Endothelial cell of umbilical vein (primary cell): ENCODE measurements at regions not wholly inside any gene's neighbourhood (a gene's known extent, or its start where the extent isn't known, plus 50 kb on each side); places are given as distances from the start of the nearest gene placed in this dataset.

Source experiments
- BruUV-seq: library from RNA; stranded (reverse); fragments of 400-500 nt; replicated peaks from 2 replicates; lab custom pipeline; 2021; lab: Mats Ljungman, UMichigan
- CTCF ChIA-PET: fragments of 300-600, 350-600 bp; sonication (Branson Sonifier 250); formaldehyde crosslinking; loops from one replicate; lab custom pipeline; 2021; ENCODE audit warnings: antibody characterized with exemption, inconsistent platforms; lab: Charles Lee
- POLR2A ChIA-PET: fragments of 300-600, 350-600 bp; sonication (Branson Sonifier 250); formaldehyde crosslinking; loops from one replicate; lab custom pipeline; 2021; ENCODE audit warnings: antibody characterized with exemption, inconsistent platforms; lab: Charles Lee
- DNase-seq: peaks from one replicate; pipeline ENCODE4 v3.0.0-alpha.2; 2011; ENCODE audit warnings: low read depth, low spot score
- FAIRE-seq: peaks from 2 replicates; lab custom pipeline; 2011; peaks lifted over from hg19 to GRCh38; lab: Jason Lieb, UNC
- H2AFZ ChIP-seq: 2 replicates; pipeline ENCODE4 v1.6.0; 2012; ENCODE audit warnings: low read depth, low read length, control low read depth, inconsistent platforms
- H3K27ac ChIP-seq: 2 replicates; pipeline ENCODE4 v1.5.1; 2011; ENCODE audit warnings: low read depth, mild to moderate bottlenecking, control low read depth, low read length, moderate library complexity; ENCODE audit not compliant: insufficient read depth
- H3K27me3 ChIP-seq, 2 experiments: 2 replicates each; pipeline versions ENCODE4 v1.6.0 to v1.6.1; 2011; ENCODE audit warnings: low read length in 2 of 2, mixed read lengths in 1 of 2; ENCODE audit not compliant: control insufficient read depth in 2 of 2, insufficient read depth in 2 of 2
- H3K36me3 ChIP-seq, 2 experiments: 2 replicates in 1 of 2; 3 replicates in 1 of 2; pipeline ENCODE4 v1.5.1; 2011; ENCODE audit warnings: low read length in 2 of 2, mild to moderate bottlenecking in 1 of 2, moderate library complexity in 1 of 2; ENCODE audit not compliant: control insufficient read depth in 2 of 2, insufficient read depth in 2 of 2; ENCODE audit errors: extremely low read depth in 1 of 2
- H3K4me1 ChIP-seq: 3 replicates; pipeline ENCODE4 v1.5.1; 2011; ENCODE audit warnings: mild to moderate bottlenecking, low read length; ENCODE audit not compliant: control insufficient read depth, insufficient read depth; ENCODE audit errors: extremely low read depth
- H3K4me2 ChIP-seq: 2 replicates; pipeline ENCODE4 v1.6.1; 2011; ENCODE audit warnings: low read length, control low read depth, mixed read lengths; ENCODE audit not compliant: insufficient read depth
- H3K4me3 ChIP-seq, 3 experiments: fragments of 200-600 bp in 1 of 3; sonication (generic), shearing (Covaris generic) in 1 of 3; replicated peaks in 1 of 3; 2 replicates each; pipeline ENCODE4 v1.5.1; 2011 to 2016; ENCODE audit warnings: control low read depth in 3 of 3, low read length in 3 of 3, mild to moderate bottlenecking in 2 of 3, inconsistent platforms in 1 of 3, low read depth in 1 of 3, moderate library complexity in 1 of 3; ENCODE audit not compliant: insufficient read depth in 1 of 3
- H3K79me2 ChIP-seq: 2 replicates; pipeline ENCODE4 v1.6.0; 2012; ENCODE audit warnings: low read length, inconsistent platforms; ENCODE audit not compliant: control insufficient read depth, insufficient read depth
- H3K9ac ChIP-seq: replicated peaks from 2 replicates; pipeline ENCODE3; 2011; ENCODE audit warnings: low read length, control low read depth; ENCODE audit not compliant: insufficient read depth; ENCODE audit errors: extremely low read depth
- H3K9me1 ChIP-seq: replicated peaks from 3 replicates; pipeline ENCODE4 v1.6.0; 2011; ENCODE audit warnings: mild to moderate bottlenecking, low read length; ENCODE audit not compliant: control insufficient read depth, insufficient read depth; ENCODE audit errors: extremely low read depth
- H3K9me3 ChIP-seq: replicated peaks from 2 replicates; pipeline ENCODE4 v1.5.1; 2012; ENCODE audit warnings: low read length, inconsistent platforms; ENCODE audit not compliant: control insufficient read depth, insufficient read depth
- H4K20me1 ChIP-seq: replicated peaks from 2 replicates; pipeline ENCODE3; 2011; ENCODE audit warnings: mild to moderate bottlenecking, low read length; ENCODE audit not compliant: control insufficient read depth, insufficient read depth; ENCODE audit errors: extremely low read depth
- EZH2 ChIP-seq: IDR thresholded peaks from 2 replicates; pipeline ENCODE4 v1.6.1; 2012; ENCODE audit warnings: borderline replicate concordance, low read depth, mild to moderate bottlenecking, moderate library complexity, low read length, inconsistent platforms; ENCODE audit not compliant: severe bottlenecking
- FOS ChIP-seq: IDR thresholded peaks from 2 replicates; pipeline ENCODE4 v1.6.1; 2011; ENCODE audit warnings: mild to moderate bottlenecking, low read length, moderate library complexity, borderline replicate concordance; ENCODE audit not compliant: insufficient read depth
- GATA2 ChIP-seq: IDR thresholded peaks from 2 replicates; pipeline ENCODE4 v1.7.0; 2011; ENCODE audit warnings: low read depth, mild to moderate bottlenecking, moderate library complexity, mixed read lengths, low read length; ENCODE audit not compliant: insufficient read length, insufficient read depth
- JUN ChIP-seq: IDR thresholded peaks from 2 replicates; pipeline ENCODE4 v1.6.1; 2011; ENCODE audit warnings: borderline replicate concordance, low read depth; ENCODE audit not compliant: insufficient read length, insufficient read depth
- MYC ChIP-seq: IDR thresholded peaks from one replicate; pipeline ENCODE4 v1.6.1; 2011; ENCODE audit warnings: mild to moderate bottlenecking, low read depth, low read length
- POLR2A ChIP-seq: IDR thresholded peaks from 2 replicates; pipeline ENCODE4 v1.6.1; 2012; ENCODE audit warnings: low read depth, mild to moderate bottlenecking, control low read depth, low read length
- POLR2AphosphoS5 ChIP-seq: IDR thresholded peaks from 2 replicates; pipeline ENCODE4 v1.6.1; 2012; ENCODE audit warnings: low read depth, mild to moderate bottlenecking, control low read depth, low read length, moderate library complexity; ENCODE audit not compliant: insufficient read depth
- dilution Hi-C: fragments of 300-500 bp; cut with MboI; formaldehyde crosslinking; loops from one replicate; pipeline ENCODE4 v1.15.0; 2019; ENCODE audit warnings: low sequenced_read_pairs; ENCODE audit not compliant: extremely low pct_ligation_motif_present
- intact Hi-C: fragments of 100-400 bp; cut with micrococcal nuclease; formaldehyde crosslinking; loops from one replicate; pipeline ENCODE4 v1.10.0; 2022
- TF ChIP-seq, protein P1 (sequence below): IDR thresholded peaks from 2 replicates; pipeline ENCODE4 v1.6.1; 2011; ENCODE audit not compliant: insufficient read depth, insufficient read length
- TF ChIP-seq, protein P2 (sequence below), 2 donors: IDR thresholded peaks; 1 replicate in 1 of 2; 2 replicates in 1 of 2; pipeline ENCODE4 v1.5.1; 2011; ENCODE audit warnings: low read length in 2 of 2, mild to moderate bottlenecking in 2 of 2, moderate library complexity in 2 of 2, control low read depth in 1 of 2, inconsistent platforms in 1 of 2, low read depth in 1 of 2; ENCODE audit not compliant: insufficient read depth in 1 of 2; ENCODE audit errors: extremely low read depth in 1 of 2

DNA sequence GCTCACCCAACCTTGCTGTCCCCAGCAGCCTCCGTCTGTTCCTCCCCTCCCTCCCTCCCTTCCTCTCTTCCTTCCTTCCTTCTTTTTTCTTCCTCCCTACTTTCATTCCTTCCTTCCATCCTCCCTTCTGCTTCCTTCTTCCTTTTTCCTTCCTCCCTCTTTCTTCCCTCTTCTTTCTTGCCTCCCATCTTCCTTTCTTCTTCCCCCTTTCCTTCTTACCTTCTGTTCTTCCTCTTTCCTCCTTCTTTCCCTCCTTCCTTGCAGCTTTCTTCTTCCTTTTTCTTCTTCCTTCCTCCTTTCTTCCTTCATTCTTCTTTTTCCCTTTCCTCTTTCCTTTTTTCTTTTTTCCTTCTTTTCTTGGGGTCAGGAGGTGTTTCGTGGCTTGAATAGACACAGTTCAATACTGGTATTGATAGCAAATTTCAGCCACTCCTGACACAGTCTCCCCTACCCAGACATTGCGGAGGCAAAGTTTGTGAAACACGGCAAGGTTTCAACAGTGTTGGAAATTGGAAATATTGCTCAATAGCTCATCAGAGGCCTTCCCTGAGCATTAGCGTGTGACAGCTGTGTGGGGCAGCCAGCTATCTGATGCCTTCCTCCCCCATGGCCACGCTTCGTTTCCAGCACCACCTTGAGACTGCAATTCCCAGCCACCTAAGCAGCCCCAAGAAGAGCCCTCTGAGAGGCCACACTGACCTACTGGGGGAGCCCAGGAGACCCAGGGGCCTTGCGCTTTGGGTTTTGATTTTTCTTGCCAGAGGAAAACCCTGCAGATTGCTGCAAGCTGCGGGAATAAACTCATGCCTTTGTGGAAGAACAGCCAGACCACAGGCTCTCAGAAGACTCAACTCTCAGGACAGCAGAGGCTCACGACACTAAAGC lies 82.2 kb downstream of the KLF15 start:
- H3K4me3 ChIP-seq = no peak overlapping the region
- intact Hi-C loops = no loop called here
- ChIA-PET POLR2A (no interaction called here), CTCF (interaction anchor here (0.9 to 1.9 kb wide), 2 partner anchors 15 to 16 kb away, joined by 3 to 9 read pairs; no protein-coding TSS in a partner anchor)
- H3K9me1 ChIP-seq = no peaks in the 10 kb centered on the region
- H3K36me3 ChIP-seq = no peaks in the 10 kb centered on the region
- H3K9ac ChIP-seq = no peak overlapping the region
- no peaks in the 10 kb centered on the region for H3K79me2 ChIP-seq
- TF ChIP-seq, protein P1, sequence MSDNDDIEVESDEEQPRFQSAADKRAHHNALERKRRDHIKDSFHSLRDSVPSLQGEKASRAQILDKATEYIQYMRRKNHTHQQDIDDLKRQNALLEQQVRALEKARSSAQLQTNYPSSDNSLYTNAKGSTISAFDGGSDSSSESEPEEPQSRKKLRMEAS = no peak
- no peak for TF ChIP-seq MYC
- no peak for TF ChIP-seq JUN
- no peak for TF ChIP-seq POLR2A
- TF ChIP-seq, protein P2, sequence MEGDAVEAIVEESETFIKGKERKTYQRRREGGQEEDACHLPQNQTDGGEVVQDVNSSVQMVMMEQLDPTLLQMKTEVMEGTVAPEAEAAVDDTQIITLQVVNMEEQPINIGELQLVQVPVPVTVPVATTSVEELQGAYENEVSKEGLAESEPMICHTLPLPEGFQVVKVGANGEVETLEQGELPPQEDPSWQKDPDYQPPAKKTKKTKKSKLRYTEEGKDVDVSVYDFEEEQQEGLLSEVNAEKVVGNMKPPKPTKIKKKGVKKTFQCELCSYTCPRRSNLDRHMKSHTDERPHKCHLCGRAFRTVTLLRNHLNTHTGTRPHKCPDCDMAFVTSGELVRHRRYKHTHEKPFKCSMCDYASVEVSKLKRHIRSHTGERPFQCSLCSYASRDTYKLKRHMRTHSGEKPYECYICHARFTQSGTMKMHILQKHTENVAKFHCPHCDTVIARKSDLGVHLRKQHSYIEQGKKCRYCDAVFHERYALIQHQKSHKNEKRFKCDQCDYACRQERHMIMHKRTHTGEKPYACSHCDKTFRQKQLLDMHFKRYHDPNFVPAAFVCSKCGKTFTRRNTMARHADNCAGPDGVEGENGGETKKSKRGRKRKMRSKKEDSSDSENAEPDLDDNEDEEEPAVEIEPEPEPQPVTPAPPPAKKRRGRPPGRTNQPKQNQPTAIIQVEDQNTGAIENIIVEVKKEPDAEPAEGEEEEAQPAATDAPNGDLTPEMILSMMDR (IDR thresholded peaks at IDR 0.05; ENCODE audit: extremely low read depth in 1 of 2, insufficient read depth in 1 of 2, low read depth in 1 of 2, low read length in 2 of 2) = no peak
- TF ChIP-seq FOS = no peak
- TF ChIP-seq POLR2AphosphoS5 = no peak
- TF ChIP-seq GATA2 = no peak
- TF ChIP-seq EZH2 = no peak
- no TSS peak for BruUV-seq
- H3K9me3 ChIP-seq = no peaks in the 10 kb centered on the region
- no peaks in the 10 kb centered on the region for H3K27me3 ChIP-seq
- FAIRE-seq = no peak
- no peak for DNase-seq
- no peaks in the 10 kb centered on the region for H4K20me1 ChIP-seq
- peak overlapping the region; percentile 17 for H3K27ac ChIP-seq
- H2AFZ ChIP-seq = peak overlapping the region; percentile 97
- dilution Hi-C loops = no loop called here
- H3K4me2 ChIP-seq = peak overlapping the region; percentile 57
- H3K4me1 ChIP-seq = peaks cover 19% of the 10 kb centered on the region
